ENCODE measurements at regions not wholly inside any gene's neighbourhood (a gene's known extent, or its start where the extent isn't known, plus 50 kb on each side); places are given as distances from the start of the nearest gene placed in this dataset.
"Not testable (repeated sequence)": the region's sequence is repeated elsewhere in the genome, so short reads cannot be mapped to it uniquely, and the experiment has no call there.

GRCh38 chr1:113298941-113299340, 91.4 kb upstream of the MAGI3 start:
- Histone ChIP-seq H3K27ac (ENCODE audit: insufficient read depth, low read length) (no peak overlapping the region), H2AFZ (ENCODE audit: low read length) (no peak overlapping the region), H3K4me1 (ENCODE audit: control insufficient read depth, extremely low read depth, insufficient read depth, low read length) (no peaks in the 10 kb centered on the region), H3K79me2 (ENCODE audit: control insufficient read depth, insufficient read depth, low read length) (no peaks in the 10 kb centered on the region), H3K4me3 (replicated peaks in 1 of 4; ENCODE audit: control extremely low read depth in 1 of 4, insufficient read depth in 1 of 4, low read depth in 3 of 4, low read length in 4 of 4) (no peak overlapping the region), H3K9ac (ENCODE audit: insufficient read depth, low read length) (no peak overlapping the region), H4K20me1 (ENCODE audit: control insufficient read depth, extremely low read depth, insufficient read depth, low read length) (no peaks in the 10 kb centered on the region), H3K9me3 (ENCODE audit: control insufficient read depth, insufficient read depth, low read depth, low read length) (no peaks in the 10 kb centered on the region), H3K27me3 (ENCODE audit: control insufficient read depth, insufficient read depth, low read length) (no peaks in the 10 kb centered on the region), H3K36me3 (ENCODE audit: control insufficient read depth, insufficient read depth, low read length) (no peaks in the 10 kb centered on the region), H3K4me2 (ENCODE audit: extremely low read depth, insufficient read depth, low read length) (no peak overlapping the region)
- no peak for DNase-seq (ENCODE audit: low read depth in 2 of 2)
- TF ChIP-seq, protein P1, sequence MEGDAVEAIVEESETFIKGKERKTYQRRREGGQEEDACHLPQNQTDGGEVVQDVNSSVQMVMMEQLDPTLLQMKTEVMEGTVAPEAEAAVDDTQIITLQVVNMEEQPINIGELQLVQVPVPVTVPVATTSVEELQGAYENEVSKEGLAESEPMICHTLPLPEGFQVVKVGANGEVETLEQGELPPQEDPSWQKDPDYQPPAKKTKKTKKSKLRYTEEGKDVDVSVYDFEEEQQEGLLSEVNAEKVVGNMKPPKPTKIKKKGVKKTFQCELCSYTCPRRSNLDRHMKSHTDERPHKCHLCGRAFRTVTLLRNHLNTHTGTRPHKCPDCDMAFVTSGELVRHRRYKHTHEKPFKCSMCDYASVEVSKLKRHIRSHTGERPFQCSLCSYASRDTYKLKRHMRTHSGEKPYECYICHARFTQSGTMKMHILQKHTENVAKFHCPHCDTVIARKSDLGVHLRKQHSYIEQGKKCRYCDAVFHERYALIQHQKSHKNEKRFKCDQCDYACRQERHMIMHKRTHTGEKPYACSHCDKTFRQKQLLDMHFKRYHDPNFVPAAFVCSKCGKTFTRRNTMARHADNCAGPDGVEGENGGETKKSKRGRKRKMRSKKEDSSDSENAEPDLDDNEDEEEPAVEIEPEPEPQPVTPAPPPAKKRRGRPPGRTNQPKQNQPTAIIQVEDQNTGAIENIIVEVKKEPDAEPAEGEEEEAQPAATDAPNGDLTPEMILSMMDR (conservative IDR thresholded peaks at IDR 0.05 in 1 of 2, IDR thresholded peaks at IDR 0.05 in 1 of 2; ENCODE audit: low read depth in 1 of 2, low read length in 2 of 2), result no peak
- TF ChIP-seq EZH2 (IDR thresholded peaks at IDR 0.05; ENCODE audit: low read length, missing control alignments), result no peak

DNA sequence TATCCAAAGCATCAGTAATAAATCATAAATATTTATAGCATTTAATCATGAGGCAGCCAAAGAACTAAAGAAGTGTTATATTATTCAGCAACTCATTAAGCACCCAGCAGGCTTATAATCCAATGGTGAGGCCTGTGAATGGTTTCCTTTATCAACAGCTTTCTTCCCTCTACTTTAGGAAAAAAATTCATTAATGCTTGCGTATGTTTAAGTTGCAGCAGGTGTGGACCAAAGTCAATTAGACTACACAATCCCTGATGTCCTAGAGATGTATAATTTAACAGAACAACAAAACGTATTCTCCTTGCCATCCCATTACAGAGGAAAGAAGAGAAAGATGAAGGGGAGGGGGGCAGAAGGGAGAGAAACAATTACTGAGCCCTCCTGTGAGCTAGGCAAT, 87.7 kb upstream of the MAGI3 start:
- no peaks in the 10 kb centered on the region for H3K9me3 ChIP-seq (ENCODE audit: control insufficient read depth, insufficient read depth, low read depth, low read length)
- H3K4me1 ChIP-seq (ENCODE audit: control insufficient read depth, extremely low read depth, insufficient read depth, low read length), result no peaks in the 10 kb centered on the region
- H3K4me3 ChIP-seq (replicated peaks in 1 of 4; ENCODE audit: control extremely low read depth in 1 of 4, insufficient read depth in 1 of 4, low read depth in 3 of 4, low read length in 4 of 4), result no peak overlapping the region
- DNase-seq (ENCODE audit: low read depth in 2 of 2), result no peak
- H4K20me1 ChIP-seq (ENCODE audit: control insufficient read depth, extremely low read depth, insufficient read depth, low read length), result no peaks in the 10 kb centered on the region
- H3K79me2 ChIP-seq (ENCODE audit: control insufficient read depth, insufficient read depth, low read length), result no peaks in the 10 kb centered on the region
- no peak overlapping the region for H3K27ac ChIP-seq (ENCODE audit: insufficient read depth, low read length)
- H3K9ac ChIP-seq (ENCODE audit: insufficient read depth, low read length), result no peak overlapping the region
- H3K4me2 ChIP-seq (ENCODE audit: extremely low read depth, insufficient read depth, low read length), result no peak overlapping the region
- H2AFZ ChIP-seq (ENCODE audit: low read length), result no peak overlapping the region
- TF ChIP-seq EZH2 (IDR thresholded peaks at IDR 0.05; ENCODE audit: low read length, missing control alignments), result no peak
- TF ChIP-seq, protein P1 (conservative IDR thresholded peaks at IDR 0.05 in 1 of 2, IDR thresholded peaks at IDR 0.05 in 1 of 2; ENCODE audit: low read depth in 1 of 2, low read length in 2 of 2), result no peak
- no peaks in the 10 kb centered on the region for H3K27me3 ChIP-seq (ENCODE audit: control insufficient read depth, insufficient read depth, low read length)
- H3K36me3 ChIP-seq (ENCODE audit: control insufficient read depth, insufficient read depth, low read length), result no peaks in the 10 kb centered on the region

DNA sequence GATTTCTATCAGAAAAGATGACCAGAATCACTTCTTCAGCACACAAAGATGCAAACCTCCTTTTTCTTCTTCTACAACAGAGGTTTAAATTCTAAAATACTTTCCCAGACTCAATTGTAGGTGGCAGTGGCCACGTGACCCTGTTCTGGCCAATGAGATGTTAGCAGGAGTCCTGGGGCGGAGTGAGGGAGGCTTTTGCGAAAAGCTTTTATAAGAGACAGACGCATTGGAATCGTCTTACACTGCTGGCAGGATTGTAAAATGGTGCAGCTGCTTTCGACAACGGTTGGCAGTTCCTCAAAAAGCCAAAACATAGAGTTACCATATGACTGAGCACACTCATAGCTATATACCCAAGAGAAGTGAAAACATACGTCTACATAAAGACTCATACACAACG, 87.0 kb upstream of the MAGI3 start:
- no peak overlapping the region for H3K9ac ChIP-seq (ENCODE audit: insufficient read depth, low read length)
- no peak overlapping the region for H3K27ac ChIP-seq (ENCODE audit: insufficient read depth, low read length)
- no peaks in the 10 kb centered on the region for H4K20me1 ChIP-seq (ENCODE audit: control insufficient read depth, extremely low read depth, insufficient read depth, low read length)
- H3K4me1 ChIP-seq (ENCODE audit: control insufficient read depth, extremely low read depth, insufficient read depth, low read length), result no peaks in the 10 kb centered on the region
- TF ChIP-seq EZH2 (IDR thresholded peaks at IDR 0.05; ENCODE audit: low read length, missing control alignments), result no peak
- TF ChIP-seq, protein P1 (conservative IDR thresholded peaks at IDR 0.05 in 1 of 2, IDR thresholded peaks at IDR 0.05 in 1 of 2; ENCODE audit: low read depth in 1 of 2, low read length in 2 of 2), result no peak
- no peak overlapping the region for H2AFZ ChIP-seq (ENCODE audit: low read length)
- DNase-seq (ENCODE audit: low read depth in 2 of 2), result peak in 1 of 2 donors; percentile 27
- no peak overlapping the region for H3K4me2 ChIP-seq (ENCODE audit: extremely low read depth, insufficient read depth, low read length)
- no peaks in the 10 kb centered on the region for H3K36me3 ChIP-seq (ENCODE audit: control insufficient read depth, insufficient read depth, low read length)
- H3K79me2 ChIP-seq (ENCODE audit: control insufficient read depth, insufficient read depth, low read length), result no peaks in the 10 kb centered on the region
- no peak overlapping the region for H3K4me3 ChIP-seq (replicated peaks in 1 of 4; ENCODE audit: control extremely low read depth in 1 of 4, insufficient read depth in 1 of 4, low read depth in 3 of 4, low read length in 4 of 4)
- H3K27me3 ChIP-seq (ENCODE audit: control insufficient read depth, insufficient read depth, low read length), result no peaks in the 10 kb centered on the region
- no peaks in the 10 kb centered on the region for H3K9me3 ChIP-seq (ENCODE audit: control insufficient read depth, insufficient read depth, low read depth, low read length)

DNA sequence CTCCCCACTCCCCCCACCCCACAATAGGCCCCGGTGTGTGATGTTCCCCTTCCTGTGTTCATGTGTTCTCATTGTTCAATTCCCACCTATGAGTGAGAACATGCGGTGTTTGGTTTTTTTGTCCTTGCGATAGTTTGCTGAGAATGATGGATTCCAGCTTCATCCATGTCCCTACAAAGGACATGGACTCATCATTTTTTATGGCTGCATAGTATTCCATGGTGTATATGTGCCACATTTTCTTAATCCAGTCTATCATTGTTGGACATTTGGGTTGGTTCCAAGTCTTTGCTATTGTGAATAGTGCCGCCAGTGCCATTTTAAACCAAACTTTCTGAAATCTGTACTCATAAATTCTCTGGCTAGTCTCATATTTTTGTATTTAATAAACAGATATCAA, 85.3 kb upstream of the MAGI3 start:
- not testable (repeated sequence) for H4K20me1 ChIP-seq (ENCODE audit: control insufficient read depth, extremely low read depth, insufficient read depth, low read length); DNase-seq (ENCODE audit: low read depth in 2 of 2); H3K36me3 ChIP-seq (ENCODE audit: control insufficient read depth, insufficient read depth, low read length); H3K27me3 ChIP-seq (ENCODE audit: control insufficient read depth, insufficient read depth, low read length); H2AFZ ChIP-seq (ENCODE audit: low read length); H3K79me2 ChIP-seq (ENCODE audit: control insufficient read depth, insufficient read depth, low read length); H3K4me1 ChIP-seq (ENCODE audit: control insufficient read depth, extremely low read depth, insufficient read depth, low read length); H3K27ac ChIP-seq (ENCODE audit: insufficient read depth, low read length); H3K9me3 ChIP-seq (ENCODE audit: control insufficient read depth, insufficient read depth, low read depth, low read length); H3K4me2 ChIP-seq (ENCODE audit: extremely low read depth, insufficient read depth, low read length); H3K4me3 ChIP-seq (replicated peaks in 1 of 4; ENCODE audit: control extremely low read depth in 1 of 4, insufficient read depth in 1 of 4, low read depth in 3 of 4, low read length in 4 of 4); H3K9ac ChIP-seq (ENCODE audit: insufficient read depth, low read length)
